Fibroblast of the conjunctiva (primary cell): ENCODE measurements at regions not wholly inside any gene's neighbourhood (a gene's known extent, or its start where the extent isn't known, plus 50 kb on each side); places are given as distances from the start of the nearest gene placed in this dataset.
"Not testable (repeated sequence)": the region's sequence is repeated elsewhere in the genome, so short reads cannot be mapped to it uniquely, and the experiment has no call there.

Experiments
- DNase-seq: peaks from one replicate; pipeline ENCODE4 v3.0.0-alpha.2; 2010; ENCODE audit warnings: low read depth

- no peak for DNase-seq
Measured at GRCh38 chr5:3103262-3103811, 351.9 kb upstream of the IRX2 start.

GRCh38 chr5:3102531-3102930 lies 351.1 kb upstream of the IRX2 start:
- no peak for DNase-seq

- no peak for DNase-seq
Measured at GRCh38 chr5:3101561-3101960, 350.1 kb upstream of the IRX2 start.

GRCh38 chr5:3100921-3101551 lies 349.6 kb upstream of the IRX2 start:
- no peak for DNase-seq

GRCh38 chr5:3099954-3100353 lies 348.5 kb upstream of the IRX2 start:
- no peak for DNase-seq

GRCh38 chr5:3099526-3099925 lies 348.0 kb upstream of the IRX2 start:
- no peak for DNase-seq

- DNase-seq, result no peak
Measured at GRCh38 chr5:3098821-3099220, 347.3 kb upstream of the IRX2 start.

GRCh38 chr5:3092664-3093063 lies 341.2 kb upstream of the IRX2 start:
- DNase-seq, result no peak

- DNase-seq, result no peak
Measured at GRCh38 chr5:3092211-3092610, 340.7 kb upstream of the IRX2 start.

- DNase-seq, result no peak
Measured at GRCh38 chr5:3091040-3091774, 339.7 kb upstream of the IRX2 start.

GRCh38 chr5:3090305-3090704 lies 338.8 kb upstream of the IRX2 start:
- DNase-seq, result not testable (repeated sequence)

- no peak for DNase-seq
Measured at GRCh38 chr5:3080366-3080765, 328.9 kb upstream of the IRX2 start.

- DNase-seq, result no peak
Measured at GRCh38 chr5:3077684-3078083, 326.2 kb upstream of the IRX2 start.

GRCh38 chr5:3075309-3075708 lies 323.8 kb upstream of the IRX2 start:
- DNase-seq, result no peak

- no peak for DNase-seq
Measured at GRCh38 chr5:3068401-3068800, 316.9 kb upstream of the IRX2 start.

GRCh38 chr5:3060283-3060682 lies 308.8 kb upstream of the IRX2 start:
- DNase-seq, result no peak

GRCh38 chr5:3059488-3059887 lies 308.0 kb upstream of the IRX2 start:
- DNase-seq, result no peak

- no peak for DNase-seq
Measured at GRCh38 chr5:3058942-3059341, 307.5 kb upstream of the IRX2 start.

GRCh38 chr5:3056866-3057265 lies 305.4 kb upstream of the IRX2 start:
- no peak for DNase-seq

GRCh38 chr5:3051400-3051799 lies 299.9 kb upstream of the IRX2 start:
- no peak for DNase-seq

- no peak for DNase-seq
Measured at GRCh38 chr5:3050863-3051262, 299.4 kb upstream of the IRX2 start.

GRCh38 chr5:3049261-3049660 lies 297.8 kb upstream of the IRX2 start:
- DNase-seq, result no peak

- no peak for DNase-seq
Measured at GRCh38 chr5:3047212-3047774, 295.8 kb upstream of the IRX2 start.
